Peyer's patch (tissue), 4 donors: ENCODE measurements at regions not wholly inside any gene's neighbourhood (a gene's known extent, or its start where the extent isn't known, plus 50 kb on each side); places are given as distances from the start of the nearest gene placed in this dataset.

Experiments
- DNase-seq, 3 donors: peaks; one replicate each; pipeline ENCODE4 v3.0.0-alpha.2; 2017 to 2019
- H3K27ac ChIP-seq, 4 donors: fragments of 200-600 bp; sonication (generic); one replicate each; pipeline ENCODE4 v1.5.1; 2016 to 2019
- H3K27me3 ChIP-seq, 2 donors: fragments of 200-600 bp; sonication (generic); one replicate each; pipeline ENCODE4 v1.5.1; 2019
- H3K36me3 ChIP-seq, 3 donors: fragments of 200-600 bp; sonication (generic); one replicate each; pipeline ENCODE4 v1.5.1; 2016 to 2019
- H3K4me1 ChIP-seq, 4 donors: fragments of 200-600 bp; sonication (generic); one replicate each; pipeline ENCODE4 v1.5.1; 2016 to 2019
- H3K4me3 ChIP-seq, 4 donors: fragments of 200-600 bp; sonication (generic); 1 replicate in 3 of 4; 2 replicates in 1 of 4; pipeline ENCODE4 v1.5.1; 2016 to 2019; ENCODE audit warnings: mild to moderate bottlenecking in 1 of 4
- H3K9me3 ChIP-seq, 4 donors: fragments of 200-600 bp; sonication (generic); one replicate each; pipeline ENCODE4 v1.5.1; 2016 to 2019; ENCODE audit warnings: mild to moderate bottlenecking in 1 of 4
- POLR2A ChIP-seq, 2 donors: fragments of 450-650 bp; IDR thresholded peaks; one replicate each; pipeline ENCODE4 v1.5.1; 2017; ENCODE audit warnings: antibody characterized with exemption in 2 of 2, mild to moderate bottlenecking in 2 of 2, moderate library complexity in 2 of 2
- TF ChIP-seq, protein P1 (sequence below), 6 experiments: fragments of 450-650 bp in 4 of 6; fragments of 200-600 bp in 2 of 6; sonication (generic) in 1 of 6; IDR thresholded peaks; one replicate each; pipeline ENCODE4 v1.5.1; 2017 to 2019; ENCODE audit warnings: antibody characterized with exemption in 6 of 6, mild to moderate bottlenecking in 3 of 6, moderate library complexity in 1 of 6

DNA sequence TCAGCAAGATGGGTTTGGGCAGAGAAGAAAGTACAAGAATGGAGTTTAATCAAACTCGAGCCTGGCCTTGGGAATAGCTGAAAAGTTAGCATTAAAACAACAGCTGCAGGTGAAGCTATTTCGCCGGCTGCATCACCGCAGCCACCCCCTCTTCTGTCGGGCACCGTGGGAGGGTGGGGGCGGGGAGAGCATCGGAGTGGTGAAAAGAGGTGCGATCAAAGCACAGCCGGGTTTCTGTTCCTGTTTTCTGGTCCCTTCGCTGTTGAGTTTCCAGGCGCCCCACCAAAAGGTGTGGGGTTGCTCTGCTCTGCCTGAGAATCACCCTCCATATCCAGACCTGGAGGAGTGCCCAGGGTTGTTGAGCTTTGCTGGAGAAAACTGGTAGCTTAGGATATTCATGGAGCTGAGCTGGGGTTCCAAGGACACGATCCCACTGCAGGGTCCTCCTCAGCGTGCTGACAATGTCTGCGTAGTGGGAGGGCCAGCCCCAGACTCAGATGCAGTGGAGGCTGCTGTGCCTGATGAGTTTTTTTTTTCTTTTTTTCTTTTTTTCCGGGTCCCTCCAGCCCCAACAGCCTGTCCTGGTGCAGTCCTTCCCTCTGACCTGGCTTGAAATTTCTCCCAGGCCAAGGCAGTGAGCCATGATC, 127.5 kb upstream of the C1orf174 start:
- no peak for TF ChIP-seq POLR2A (IDR thresholded peaks at IDR 0.05)
- TF ChIP-seq, protein P1, sequence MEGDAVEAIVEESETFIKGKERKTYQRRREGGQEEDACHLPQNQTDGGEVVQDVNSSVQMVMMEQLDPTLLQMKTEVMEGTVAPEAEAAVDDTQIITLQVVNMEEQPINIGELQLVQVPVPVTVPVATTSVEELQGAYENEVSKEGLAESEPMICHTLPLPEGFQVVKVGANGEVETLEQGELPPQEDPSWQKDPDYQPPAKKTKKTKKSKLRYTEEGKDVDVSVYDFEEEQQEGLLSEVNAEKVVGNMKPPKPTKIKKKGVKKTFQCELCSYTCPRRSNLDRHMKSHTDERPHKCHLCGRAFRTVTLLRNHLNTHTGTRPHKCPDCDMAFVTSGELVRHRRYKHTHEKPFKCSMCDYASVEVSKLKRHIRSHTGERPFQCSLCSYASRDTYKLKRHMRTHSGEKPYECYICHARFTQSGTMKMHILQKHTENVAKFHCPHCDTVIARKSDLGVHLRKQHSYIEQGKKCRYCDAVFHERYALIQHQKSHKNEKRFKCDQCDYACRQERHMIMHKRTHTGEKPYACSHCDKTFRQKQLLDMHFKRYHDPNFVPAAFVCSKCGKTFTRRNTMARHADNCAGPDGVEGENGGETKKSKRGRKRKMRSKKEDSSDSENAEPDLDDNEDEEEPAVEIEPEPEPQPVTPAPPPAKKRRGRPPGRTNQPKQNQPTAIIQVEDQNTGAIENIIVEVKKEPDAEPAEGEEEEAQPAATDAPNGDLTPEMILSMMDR (IDR thresholded peaks at IDR 0.05), result no peak
- peak overlapping the region in 1 of 4 donors; percentile 52 for H3K27ac ChIP-seq
- no peak overlapping the region for H3K4me3 ChIP-seq
- H3K9me3 ChIP-seq, result no peaks in the 10 kb centered on the region
- H3K27me3 ChIP-seq, result no peaks in the 10 kb centered on the region
- H3K36me3 ChIP-seq, result no peaks in the 10 kb centered on the region
- DNase-seq, result peak in 2 of 3 donors; percentile 79 to 83
- H3K4me1 ChIP-seq, result peaks cover 0 to 7% (median 0%) of the 10 kb centered on the region in 4 donors

DNA sequence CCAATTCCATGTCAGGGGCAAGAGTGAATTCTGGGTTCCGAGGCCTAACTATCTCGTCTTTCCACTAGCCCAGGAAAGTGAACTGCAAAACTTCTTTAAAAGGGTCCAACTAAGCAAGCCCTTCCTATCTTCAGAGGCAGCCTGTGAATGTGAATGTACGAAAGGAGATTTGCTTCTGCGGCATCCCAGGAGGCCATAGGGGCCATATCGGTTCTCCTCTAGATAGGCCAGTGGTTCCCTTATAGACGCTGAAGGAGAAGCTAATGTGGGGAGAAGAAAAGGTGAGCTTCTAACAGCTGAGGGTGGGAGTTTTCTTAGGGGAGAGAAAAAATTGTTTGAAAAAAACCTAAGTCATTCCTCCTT, 128.0 kb upstream of the C1orf174 start:
- H3K4me1 ChIP-seq, result peaks cover 0 to 7% (median 0%) of the 10 kb centered on the region in 4 donors
- TF ChIP-seq, protein P1 (IDR thresholded peaks at IDR 0.05), result no peak
- TF ChIP-seq POLR2A (IDR thresholded peaks at IDR 0.05), result no peak

DNA sequence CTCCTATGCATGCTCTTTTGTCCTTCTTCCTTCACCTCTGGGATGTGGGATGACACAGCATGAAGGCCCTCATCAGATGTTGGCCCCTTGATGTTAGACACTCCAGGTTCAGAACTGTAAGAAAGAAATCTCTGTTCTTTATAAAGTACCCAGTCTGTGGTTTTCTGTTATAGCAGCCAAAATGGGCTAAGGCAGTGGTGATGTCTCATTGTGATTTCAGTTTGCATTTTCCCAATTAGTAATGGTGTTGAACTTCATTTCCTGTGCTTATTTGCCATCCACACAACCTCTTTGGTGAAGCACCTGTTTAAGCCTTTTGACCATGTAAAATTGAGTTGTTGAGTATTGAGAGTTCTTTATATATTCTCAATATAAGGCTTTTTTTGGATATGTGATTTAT, 129.3 kb upstream of the C1orf174 start:
- no peak overlapping the region for H3K27ac ChIP-seq
- H3K4me1 ChIP-seq, result peaks cover 0 to 7% (median 0%) of the 10 kb centered on the region in 4 donors
- H3K36me3 ChIP-seq, result no peaks in the 10 kb centered on the region
- H3K9me3 ChIP-seq, result no peaks in the 10 kb centered on the region
- H3K4me3 ChIP-seq, result no peak overlapping the region
- no peak for DNase-seq
- no peaks in the 10 kb centered on the region for H3K27me3 ChIP-seq
- TF ChIP-seq, protein P1 (IDR thresholded peaks at IDR 0.05), result no peak
- no peak for TF ChIP-seq POLR2A (IDR thresholded peaks at IDR 0.05)

More for the DNA sequence above, 128.0 kb upstream of the C1orf174 start:
- no peak overlapping the region for H3K4me3 ChIP-seq
- peak overlapping the region in 1 of 4 donors; percentile 52 for H3K27ac ChIP-seq
- no peaks in the 10 kb centered on the region for H3K36me3 ChIP-seq
- no peaks in the 10 kb centered on the region for H3K9me3 ChIP-seq
- no peak for DNase-seq
- H3K27me3 ChIP-seq, result no peaks in the 10 kb centered on the region

DNA sequence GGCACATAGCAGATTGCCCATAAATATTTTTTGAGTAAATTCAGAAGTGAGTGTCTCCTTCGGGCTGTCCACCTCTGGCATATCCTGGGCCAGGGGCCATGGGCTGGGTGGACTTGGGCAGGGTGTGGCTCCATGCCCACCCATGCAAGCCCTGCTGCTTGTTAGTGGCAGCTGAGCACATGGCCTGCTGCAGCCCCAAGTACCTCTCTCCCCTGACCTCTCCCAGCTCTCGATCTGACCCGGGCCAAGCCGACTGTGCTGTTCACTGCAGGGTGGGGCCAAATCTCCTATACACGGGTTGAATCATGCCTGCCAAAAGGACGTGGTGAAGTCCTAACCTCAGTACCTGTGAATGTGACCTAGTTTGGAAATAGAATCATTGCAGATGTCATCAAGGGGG, 132.5 kb upstream of the C1orf174 start:
- Histone ChIP-seq H3K4me1 (peaks cover 0 to 4% (median 0%) of the 10 kb centered on the region in 4 donors), H3K27me3 (no peaks in the 10 kb centered on the region), H3K4me3 (no peak overlapping the region), H3K27ac (no peak overlapping the region), H3K36me3 (no peaks in the 10 kb centered on the region), H3K9me3 (no peaks in the 10 kb centered on the region)
- DNase-seq, result no peak
- no peak for TF ChIP-seq POLR2A (IDR thresholded peaks at IDR 0.05)
- TF ChIP-seq, protein P1 (IDR thresholded peaks at IDR 0.05), result no peak

DNA sequence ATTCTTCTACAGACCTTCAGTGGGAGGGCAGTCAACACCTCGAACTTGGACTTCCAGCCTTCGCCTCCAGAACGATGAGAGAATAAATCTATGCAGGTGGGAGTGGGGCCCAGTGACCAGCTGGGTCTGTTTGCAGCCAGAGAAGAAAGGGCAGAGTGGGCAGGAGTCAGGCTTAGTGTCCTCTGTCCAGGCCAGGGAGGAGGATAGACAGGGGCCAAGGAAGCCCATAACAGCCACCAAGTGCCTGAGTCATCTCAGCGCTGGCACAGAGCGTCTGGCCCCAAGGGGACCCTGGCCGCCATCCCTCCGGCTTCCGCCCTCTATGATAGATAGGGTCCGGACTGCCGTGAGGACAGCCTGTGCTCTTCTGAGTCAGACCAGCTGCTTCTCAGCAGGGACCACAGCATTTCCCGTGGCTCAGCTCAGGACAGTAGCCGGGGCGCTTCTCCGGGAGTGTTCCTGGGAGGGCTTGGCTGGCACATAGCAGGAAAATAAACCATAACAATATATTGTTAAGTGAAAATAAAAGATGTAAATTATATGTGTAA, 133.1 kb upstream of the C1orf174 start:
- H3K27ac ChIP-seq, result no peak overlapping the region
- no peak for DNase-seq
- no peaks in the 10 kb centered on the region for H3K36me3 ChIP-seq
- H3K4me3 ChIP-seq, result no peak overlapping the region
- no peaks in the 10 kb centered on the region for H3K9me3 ChIP-seq
- TF ChIP-seq, protein P1 (IDR thresholded peaks at IDR 0.05), result no peak
- TF ChIP-seq POLR2A (IDR thresholded peaks at IDR 0.05), result no peak
- no peaks in the 10 kb centered on the region for H3K27me3 ChIP-seq
- H3K4me1 ChIP-seq, result no peaks in the 10 kb centered on the region
